Neural cell (in vitro differentiated cells): ENCODE measurements at regions not wholly inside any gene's neighbourhood (a gene's known extent, or its start where the extent isn't known, plus 50 kb on each side); places are given as distances from the start of the nearest gene placed in this dataset.

Experiments used
- H2AFZ ChIP-seq: fragments of 200-600, 300-800 bp; sonication (generic), shearing (Covaris generic); 2 replicates; pipeline ENCODE4 v1.6.0; 2014; ENCODE audit warnings: low read depth, mild to moderate bottlenecking, antibody characterized with exemption, low read length, moderate library complexity
- H3F3A ChIP-seq: fragments of 200-600 bp; shearing (Covaris generic); 2 replicates; pipeline ENCODE4 v1.6.1; 2016; ENCODE audit warnings: mild to moderate bottlenecking, moderate library complexity, mixed read lengths, antibody characterized with exemption, low read length; ENCODE audit not compliant: insufficient read depth, poor library complexity, severe bottlenecking
- H3K27ac ChIP-seq: fragments of 200-600, 300-800 bp; sonication (generic), shearing (Covaris generic); 2 replicates; pipeline ENCODE4 v1.5.1; 2014; ENCODE audit warnings: mild to moderate bottlenecking, low read length, moderate library complexity
- H3K27me3 ChIP-seq: fragments of 300-800, 200-600 bp; sonication (generic), shearing (Covaris generic); 2 replicates; pipeline ENCODE4 v1.6.0; 2014; ENCODE audit warnings: mild to moderate bottlenecking, low read depth, low read length, moderate library complexity; ENCODE audit not compliant: insufficient read depth
- H3K36me3 ChIP-seq: fragments of 300-800, 200-600 bp; sonication (generic), shearing (Covaris generic); 2 replicates; pipeline ENCODE4 v1.5.1; 2014; ENCODE audit warnings: mild to moderate bottlenecking, antibody characterized with exemption, low read length, moderate library complexity; ENCODE audit not compliant: insufficient read depth
- H3K4me2 ChIP-seq: fragments of 300-800, 200-600 bp; sonication (generic), shearing (Covaris generic); 2 replicates; pipeline ENCODE4 v1.6.0; 2014; ENCODE audit warnings: mild to moderate bottlenecking, low read length
- H3K4me3 ChIP-seq: fragments of 300-800, 200-600 bp; sonication (generic), shearing (Covaris generic); 2 replicates; pipeline ENCODE4 v1.5.1; 2014; ENCODE audit warnings: mild to moderate bottlenecking, low read length, moderate library complexity
- H3K79me2 ChIP-seq: fragments of 200-600 bp; shearing (Covaris generic); replicated peaks from 2 replicates; pipeline ENCODE4 v1.6.0; 2014; ENCODE audit warnings: mild to moderate bottlenecking, low read length, moderate library complexity; ENCODE audit not compliant: insufficient read depth
- H3K9ac ChIP-seq: fragments of 300-800, 200-600 bp; sonication (generic), shearing (Covaris generic); 2 replicates; pipeline ENCODE4 v1.6.1; 2016; ENCODE audit warnings: mild to moderate bottlenecking, low read length, mixed read lengths
- H3K9me2 ChIP-seq: fragments of 200-600 bp; shearing (Covaris generic); 2 replicates; pipeline ENCODE4 v1.6.1; 2016; ENCODE audit warnings: mild to moderate bottlenecking, low read length, mixed read lengths; ENCODE audit not compliant: insufficient read depth
- H3K9me3 ChIP-seq: fragments of 200-600, 300-800 bp; sonication (generic), shearing (Covaris generic); 2 replicates; pipeline ENCODE4 v1.6.1; 2016; ENCODE audit warnings: mild to moderate bottlenecking, mixed run types, low read length, moderate library complexity, mixed read lengths
- H4K20me1 ChIP-seq: fragments of 200-600 bp; shearing (Covaris generic); 2 replicates; pipeline ENCODE4 v1.6.1; 2016; ENCODE audit warnings: mild to moderate bottlenecking, mixed run types; ENCODE audit not compliant: insufficient read depth
- CTCF ChIP-seq: fragments of 450-650 bp; IDR thresholded peaks from 2 replicates; pipeline ENCODE4 v1.5.1; 2014; ENCODE audit warnings: antibody characterized with exemption, mild to moderate bottlenecking, moderate library complexity; ENCODE audit not compliant: poor library complexity, severe bottlenecking
- EP300 ChIP-seq: fragments of 450-650 bp; conservative IDR thresholded peaks from 2 replicates; pipeline ENCODE4 v1.6.1; 2014; ENCODE audit warnings: antibody characterized with exemption, mild to moderate bottlenecking, moderate library complexity; ENCODE audit not compliant: poor library complexity, severe bottlenecking
- EZH2 ChIP-seq: fragments of 200-600, 300-800 bp; shearing (Covaris generic), sonication (generic); IDR thresholded peaks from 2 replicates; pipeline ENCODE4 v1.6.1; 2014; ENCODE audit warnings: antibody characterized with exemption, low read length, borderline replicate concordance, mild to moderate bottlenecking; ENCODE audit not compliant: insufficient read depth, poor library complexity, severe bottlenecking
- MXI1 ChIP-seq: fragments of 450-650 bp; conservative IDR thresholded peaks from 2 replicates; pipeline ENCODE4 v1.6.1; 2014; ENCODE audit warnings: antibody characterized with exemption, mild to moderate bottlenecking; ENCODE audit not compliant: poor library complexity, severe bottlenecking
- POLR2AphosphoS5 ChIP-seq: IDR thresholded peaks from 2 replicates; pipeline ENCODE4 v1.6.1; 2012
- RAD21 ChIP-seq: fragments of 450-650 bp; conservative IDR thresholded peaks from 2 replicates; pipeline ENCODE4 v1.6.1; 2014; ENCODE audit warnings: antibody characterized with exemption, mild to moderate bottlenecking, moderate library complexity
- REST ChIP-seq: IDR thresholded peaks from 2 replicates; pipeline ENCODE4 v1.6.1; 2012; ENCODE audit warnings: borderline replicate concordance
- SMC3 ChIP-seq: fragments of 450-650 bp; conservative IDR thresholded peaks from 2 replicates; pipeline ENCODE4 v1.6.1; 2014; ENCODE audit warnings: antibody characterized with exemption, mild to moderate bottlenecking, moderate library complexity; ENCODE audit not compliant: poor library complexity
- TAF1 ChIP-seq: IDR thresholded peaks from 2 replicates; pipeline ENCODE4 v1.6.1; 2012; ENCODE audit warnings: low read depth

GRCh38 chr6:88491266-88491880 is 325.2 kb upstream of the CNR1 start:
- no peak overlapping the region for H3K27ac ChIP-seq
- no peaks in the 10 kb centered on the region for H3K79me2 ChIP-seq
- no peak overlapping the region for H3K4me2 ChIP-seq
- H3K4me3 ChIP-seq = no peak overlapping the region
- no peak overlapping the region for H3K9ac ChIP-seq
- H3K9me2 ChIP-seq = no peaks in the 10 kb centered on the region
- H3K36me3 ChIP-seq = no peaks in the 10 kb centered on the region
- TF ChIP-seq RAD21 = no peak
- TF ChIP-seq TAF1 = no peak
- H2AFZ ChIP-seq = no peak overlapping the region
- no peaks in the 10 kb centered on the region for H4K20me1 ChIP-seq
- peaks cover 5% of the 10 kb centered on the region for H3K9me3 ChIP-seq
- no peaks in the 10 kb centered on the region for H3K27me3 ChIP-seq
- H3F3A ChIP-seq = no peaks in the 10 kb centered on the region

GRCh38 chr6:88490908-88491264 is 324.7 kb upstream of the CNR1 start:
- H3K4me3 ChIP-seq = no peak overlapping the region
- no peak overlapping the region for H3K4me2 ChIP-seq
- no peaks in the 10 kb centered on the region for H3K27me3 ChIP-seq
- H3F3A ChIP-seq = no peaks in the 10 kb centered on the region
- no peaks in the 10 kb centered on the region for H3K9me2 ChIP-seq
- H3K9me3 ChIP-seq = peaks cover 5% of the 10 kb centered on the region
- H3K79me2 ChIP-seq = no peaks in the 10 kb centered on the region
- H3K9ac ChIP-seq = no peak overlapping the region
- H2AFZ ChIP-seq = no peak overlapping the region
- H4K20me1 ChIP-seq = no peaks in the 10 kb centered on the region
- no peak overlapping the region for H3K27ac ChIP-seq
- H3K36me3 ChIP-seq = no peaks in the 10 kb centered on the region
- TF ChIP-seq POLR2AphosphoS5 (no peak), TAF1 (no peak), RAD21 (no peak), MXI1 (no peak), SMC3 (no peak), REST (no peak), CTCF (no peak), EZH2 (no peak), EP300 (no peak)
